Germinal center (tissue), 1 donor: ENCODE measurements at regions not wholly inside any gene's neighbourhood (a gene's known extent, or its start where the extent isn't known, plus 50 kb on each side); places are given as distances from the start of the nearest gene placed in this dataset.

ENCODE experiments used
- DNase-seq: peaks from one replicate; pipeline ENCODE4 v3.0.0; 2012; ENCODE audit warnings: mixed read lengths, low spot score

DNA sequence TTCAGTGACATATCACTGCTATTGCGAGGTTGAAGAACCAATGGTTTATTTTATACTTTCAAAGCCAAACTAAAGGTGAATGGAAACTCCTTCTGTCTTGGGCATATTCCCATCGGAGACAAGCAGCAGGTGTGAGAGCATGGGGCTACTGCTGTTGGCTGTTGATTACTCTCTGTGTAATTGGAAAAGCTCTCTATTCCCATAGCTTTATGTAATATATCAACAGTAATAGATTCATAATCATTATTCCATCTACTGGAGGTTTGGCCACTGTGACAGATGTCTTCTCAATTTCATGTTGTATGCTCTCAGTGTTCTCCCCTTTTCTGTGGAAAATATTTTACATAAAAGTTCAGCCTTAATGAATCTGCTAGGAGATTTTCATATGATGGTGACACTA lies 352.0 kb downstream of the BTG1 start:
- DNase-seq, result no peak

- DNase-seq, result no peak
Measured at GRCh38 chr12:91792597-91792996, 353.0 kb downstream of the BTG1 start.

DNA sequence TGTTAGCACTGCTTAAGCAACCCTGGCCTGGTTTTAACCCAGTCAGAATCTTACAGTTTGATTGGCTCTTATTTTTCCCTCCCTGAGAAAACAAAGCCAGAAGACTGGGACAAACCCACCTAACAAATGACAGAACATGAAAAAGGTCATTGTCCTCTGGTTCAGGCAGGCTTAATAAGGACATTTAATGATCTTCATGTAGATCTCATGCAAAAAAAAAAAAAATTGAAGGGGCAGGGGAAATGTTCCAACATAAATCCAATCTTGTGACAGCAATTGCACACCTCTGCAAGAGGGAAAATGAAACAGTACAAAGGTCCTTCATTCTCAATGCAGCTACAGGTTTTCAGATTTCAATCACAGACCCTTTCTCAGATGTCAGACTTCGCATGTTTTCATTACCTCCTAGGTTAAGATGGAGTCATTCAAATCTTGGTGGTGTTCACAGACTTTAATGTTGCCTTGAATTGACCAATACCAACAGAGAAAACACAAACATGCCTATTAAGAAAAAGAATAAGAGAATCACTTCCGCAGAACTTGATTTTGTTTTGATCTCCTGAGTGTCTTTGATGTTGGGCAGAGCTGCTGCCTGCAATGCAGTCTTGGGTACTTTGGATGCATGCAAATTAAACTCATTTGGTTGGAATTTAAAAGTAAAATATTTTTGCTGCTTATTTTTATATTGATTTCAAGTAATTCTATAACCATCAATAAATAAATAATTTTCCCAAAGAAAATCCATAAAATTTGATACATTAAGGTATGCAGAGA lies 359.0 kb downstream of the BTG1 start:
- no peak for DNase-seq

DNA sequence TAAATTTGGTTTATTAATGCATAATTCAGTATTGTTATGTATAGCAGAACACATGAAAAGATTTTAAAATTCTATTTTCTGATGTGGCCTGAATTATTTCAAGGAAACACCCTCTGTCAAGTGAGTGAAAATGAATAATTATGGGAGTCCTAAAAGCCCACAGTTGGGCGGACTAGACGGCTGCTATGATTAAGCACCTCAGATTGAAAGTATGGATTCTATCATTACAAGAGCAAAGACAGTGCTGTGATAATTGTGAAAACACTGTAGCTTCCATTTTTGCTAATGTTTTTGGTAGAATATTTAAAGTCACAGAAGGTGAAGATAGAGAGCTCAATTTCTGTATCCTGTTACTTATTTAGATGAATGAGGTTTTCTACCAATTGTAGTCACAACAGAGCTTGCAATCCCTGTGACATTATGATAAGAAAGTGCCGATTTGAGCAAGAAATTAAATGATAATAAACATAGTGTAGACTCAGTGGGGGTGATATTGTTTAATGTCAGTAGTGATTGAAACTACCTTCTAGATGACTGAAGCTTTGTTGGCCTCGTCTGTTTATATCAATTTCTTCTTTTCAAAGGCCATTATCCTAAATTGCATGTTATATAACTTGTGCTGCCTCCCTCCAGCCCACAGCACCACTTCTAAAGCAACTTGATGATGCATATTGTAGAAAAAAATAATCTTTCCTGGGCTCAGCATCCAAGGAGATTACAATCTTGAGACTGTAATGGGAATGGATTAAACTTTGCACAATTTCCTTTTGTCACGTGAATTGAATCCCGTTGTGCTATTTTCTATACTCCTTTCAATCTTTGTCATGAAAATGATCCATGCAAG lies 359.8 kb downstream of the BTG1 start:
- no peak for DNase-seq

- no peak for DNase-seq
Measured at GRCh38 chr12:91781114-91781513, 364.5 kb downstream of the BTG1 start.

DNA sequence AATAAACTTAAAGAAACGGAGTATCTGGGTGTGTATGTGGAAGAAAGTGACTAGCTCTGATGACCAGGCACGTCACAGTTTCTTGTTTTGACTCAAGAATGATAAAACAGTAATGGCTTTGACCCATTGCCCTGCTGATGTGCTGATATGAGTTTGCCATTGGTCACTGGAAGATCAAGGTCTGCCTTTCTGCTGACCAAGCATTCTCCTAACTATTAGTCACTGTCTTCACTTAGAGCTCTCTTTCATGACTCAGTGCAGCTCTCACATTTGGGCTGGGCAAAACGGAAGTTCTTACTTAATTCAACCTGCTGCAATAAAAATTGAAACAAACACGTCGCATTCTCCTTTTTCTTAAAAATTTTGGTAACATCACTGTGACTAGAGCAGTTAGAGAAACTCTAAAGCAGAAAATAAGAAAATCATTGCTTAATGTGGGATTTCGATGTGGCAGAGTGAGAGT lies 366.7 kb downstream of the BTG1 start:
- DNase-seq, result no peak

- DNase-seq, result peak; percentile 5
Measured at GRCh38 chr12:91778091-91778832, 367.4 kb downstream of the BTG1 start.

DNA sequence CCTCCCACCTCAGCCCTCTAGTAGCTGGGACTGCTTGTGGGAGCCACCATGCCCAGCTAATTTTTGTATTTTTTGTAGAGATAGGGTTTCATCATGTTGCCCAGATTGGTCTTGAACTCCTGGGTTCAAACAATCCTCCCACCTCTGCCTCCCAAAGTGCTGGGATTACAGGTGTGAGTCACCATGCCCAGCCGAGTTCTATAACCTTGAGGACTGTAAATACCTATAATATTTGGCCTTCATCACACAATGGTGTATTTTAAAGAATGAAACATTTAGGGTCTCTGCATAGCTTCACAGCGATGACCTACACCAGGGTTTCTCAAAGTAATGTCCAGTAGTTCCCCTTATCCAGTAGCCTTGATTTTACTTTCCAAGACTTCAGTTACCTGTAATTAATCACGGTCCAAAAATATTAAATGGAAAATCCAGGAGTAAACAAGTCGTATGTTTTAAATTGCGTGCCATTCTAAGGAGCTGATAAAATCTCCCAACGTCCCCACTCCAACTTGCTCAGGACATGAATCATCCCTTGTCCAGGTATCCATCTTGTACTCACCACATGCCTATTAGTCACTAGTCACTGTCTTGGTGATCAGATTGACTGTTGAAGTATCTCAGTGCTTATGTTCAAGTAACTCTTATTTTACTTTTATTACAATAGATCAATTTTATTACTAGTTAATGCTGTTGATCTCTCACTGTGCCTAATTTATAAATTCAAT lies 368.2 kb downstream of the BTG1 start:
- DNase-seq, result no peak

DNA sequence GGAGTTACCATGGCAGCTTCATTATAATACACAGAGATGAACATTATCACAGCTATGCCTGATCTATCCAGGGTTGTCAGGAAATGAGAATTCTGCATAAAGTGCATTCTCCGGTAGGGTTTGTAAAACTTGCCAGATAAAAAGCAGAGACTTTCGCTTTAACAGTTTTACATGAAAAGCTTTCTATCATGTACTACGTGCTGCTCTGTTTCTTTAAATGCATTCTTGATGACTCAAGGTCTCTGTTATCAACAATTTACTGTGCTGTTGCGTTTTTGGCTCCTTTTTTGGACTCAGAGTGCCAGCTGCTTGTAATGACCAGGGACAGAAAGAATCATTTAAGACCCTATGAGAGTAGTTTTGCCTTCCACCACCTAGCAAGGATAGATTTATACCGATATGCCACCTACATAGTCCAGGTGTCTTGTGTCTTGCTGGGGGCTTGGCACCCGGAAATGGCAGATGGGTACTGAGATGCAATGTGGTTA lies 371.2 kb downstream of the BTG1 start:
- DNase-seq, result no peak

DNA sequence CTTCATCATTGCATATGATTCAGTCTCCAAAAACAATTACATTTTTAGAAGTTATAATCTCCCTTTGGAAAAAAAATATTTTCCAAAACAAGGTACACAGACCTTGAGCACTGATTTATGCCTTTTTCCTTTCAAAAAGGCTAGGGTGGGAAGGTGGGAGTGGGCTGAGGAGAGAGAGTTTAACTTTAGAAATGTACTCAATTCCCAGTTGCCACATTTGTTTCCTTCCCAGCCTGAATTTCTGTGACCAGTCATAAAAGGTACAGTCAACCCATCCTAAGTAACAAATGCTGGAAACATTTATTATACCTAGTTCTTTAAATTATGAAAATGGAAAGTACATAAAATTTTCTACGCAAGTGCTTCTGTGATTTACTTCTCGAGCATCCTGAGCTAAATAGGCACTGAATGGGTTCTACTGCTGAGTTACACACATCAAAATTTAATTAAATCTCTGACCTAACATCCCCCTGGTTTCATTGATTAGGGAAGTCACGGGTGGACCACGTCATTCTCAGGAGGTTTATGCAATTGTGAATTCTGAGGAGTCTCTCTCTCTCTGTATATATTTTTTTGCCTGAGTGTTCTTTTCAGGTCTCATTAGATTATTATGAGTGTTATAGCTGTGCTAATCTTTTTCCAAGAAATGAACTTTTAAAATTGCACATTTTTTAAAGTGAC lies 371.8 kb downstream of the BTG1 start:
- DNase-seq, result no peak

DNA sequence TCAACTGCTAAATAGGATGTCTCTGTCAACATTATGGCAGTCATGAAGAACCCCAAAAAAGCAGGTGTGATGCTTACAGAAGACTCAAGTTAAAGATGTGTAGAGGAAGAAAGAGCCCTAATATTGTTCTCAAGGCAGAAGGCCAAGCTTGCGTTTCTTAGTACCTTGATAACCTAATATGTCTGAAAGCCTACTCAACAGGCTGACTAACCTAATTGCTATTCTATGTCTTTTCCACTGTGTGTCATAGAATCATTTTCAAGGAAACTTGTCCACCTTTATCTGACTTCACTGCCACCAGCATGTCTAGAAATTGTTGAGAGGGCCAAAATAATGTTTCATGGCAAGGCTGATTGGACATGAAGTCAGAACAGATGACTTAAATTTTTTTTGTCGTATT lies 373.2 kb downstream of the BTG1 start:
- DNase-seq, result no peak

GRCh38 chr12:91769736-91770135 lies 375.9 kb downstream of the BTG1 start:
- no peak for DNase-seq

DNA sequence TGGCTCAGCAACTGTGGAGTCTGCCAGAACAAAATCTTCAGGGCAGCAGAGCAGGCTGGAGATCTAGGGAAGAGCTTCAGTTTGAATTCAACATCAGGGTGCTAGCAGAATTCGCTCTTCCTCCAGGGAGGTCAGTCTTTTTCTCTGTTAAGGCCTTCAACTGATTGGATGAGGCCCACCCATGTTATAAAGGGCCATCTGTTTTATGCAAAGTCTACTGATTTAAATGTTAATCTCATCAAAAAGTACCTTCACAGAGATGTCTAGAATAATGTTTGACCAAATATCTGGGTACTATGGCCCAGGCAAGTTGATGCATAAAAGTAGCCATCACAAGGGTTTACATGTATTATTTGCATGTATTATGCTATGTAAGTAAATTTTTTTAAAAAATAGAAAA lies 378.4 kb downstream of the BTG1 start:
- no peak for DNase-seq

- DNase-seq, result no peak
Measured at GRCh38 chr12:91766454-91766853, 379.2 kb downstream of the BTG1 start.

- no peak for DNase-seq
Measured at GRCh38 chr12:91763654-91764370, 381.8 kb downstream of the BTG1 start.

DNA sequence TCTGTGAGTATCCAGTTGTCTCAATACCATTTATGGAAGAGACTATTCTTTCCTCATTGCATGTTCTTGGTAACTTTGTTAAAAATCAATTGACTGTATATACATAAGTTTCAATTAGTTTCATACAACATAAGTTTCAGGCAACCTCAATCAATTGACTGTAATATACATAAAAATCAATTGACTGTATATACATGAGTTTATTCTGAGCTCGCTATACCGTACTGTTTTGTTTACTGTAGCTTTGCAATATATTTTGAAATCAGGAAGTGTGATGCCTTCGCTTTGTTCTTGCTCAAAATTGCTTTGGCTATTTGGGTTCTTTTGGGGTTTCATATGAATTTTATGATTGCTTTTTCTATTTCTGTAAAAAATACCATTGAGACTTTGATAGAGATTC lies 392.0 kb downstream of the BTG1 start:
- no peak for DNase-seq

DNA sequence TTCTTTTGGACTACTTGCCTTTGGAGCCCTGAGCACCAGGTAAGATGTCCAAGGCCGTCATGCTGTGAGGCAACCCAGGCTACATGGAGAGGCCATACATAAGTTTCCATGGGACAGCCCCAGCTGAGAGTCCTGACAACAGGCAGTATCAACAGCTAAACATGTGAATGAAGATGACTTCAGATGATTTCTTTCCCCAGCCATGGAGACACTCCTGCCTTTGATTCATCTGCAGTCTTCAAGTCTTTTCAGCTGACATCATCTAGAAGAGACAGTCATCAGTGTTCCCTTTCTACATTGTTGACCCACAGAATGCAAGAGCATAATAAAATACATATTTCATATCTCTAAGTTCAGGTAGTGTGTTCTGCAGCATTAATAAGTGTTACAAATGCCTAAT lies 398.7 kb downstream of the BTG1 start:
- DNase-seq, result no peak

DNA sequence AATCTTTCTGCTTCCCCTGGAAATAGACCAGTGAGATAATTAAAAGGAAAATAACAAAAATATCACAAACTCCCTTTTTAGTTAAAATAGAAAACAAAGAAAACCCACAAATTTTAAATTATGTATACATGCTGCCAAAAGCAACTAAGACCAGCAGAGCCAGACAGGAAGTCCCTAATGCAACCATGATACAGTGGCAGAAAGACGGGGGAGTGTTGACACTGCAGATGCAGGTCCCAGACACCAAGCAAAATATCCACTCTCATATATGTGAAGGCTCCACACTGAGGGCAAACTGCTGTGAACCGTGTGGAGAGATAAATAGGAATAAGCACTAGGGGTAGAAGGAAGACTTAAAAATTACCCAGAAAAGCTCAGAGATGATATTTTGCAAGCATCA lies 401.0 kb downstream of the BTG1 start:
- no peak for DNase-seq

GRCh38 chr12:91743704-91744321 lies 401.8 kb downstream of the BTG1 start:
- DNase-seq, result no peak

GRCh38 chr12:91743280-91743679 lies 402.4 kb downstream of the BTG1 start:
- DNase-seq, result no peak
